GM23248 (cell line): ENCODE measurements at regions not wholly inside any gene's neighbourhood (a gene's known extent, or its start where the extent isn't known, plus 50 kb on each side); places are given as distances from the start of the nearest gene placed in this dataset.

ENCODE experiments used
- EZH2 ChIP-seq: fragments of 200-600 bp; sonication (generic); IDR thresholded peaks from 2 replicates; pipeline ENCODE4 v1.6.1; 2018; ENCODE audit warnings: antibody characterized with exemption, mild to moderate bottlenecking; ENCODE audit not compliant: insufficient read depth, poor library complexity, severe bottlenecking
- EZH2phosphoT487 ChIP-seq: fragments of 200-600 bp; sonication (generic); IDR thresholded peaks from 2 replicates; pipeline ENCODE4 v1.6.1; 2018; ENCODE audit warnings: antibody characterized with exemption, moderate library complexity, mild to moderate bottlenecking, low read depth; ENCODE audit not compliant: insufficient read depth

DNA sequence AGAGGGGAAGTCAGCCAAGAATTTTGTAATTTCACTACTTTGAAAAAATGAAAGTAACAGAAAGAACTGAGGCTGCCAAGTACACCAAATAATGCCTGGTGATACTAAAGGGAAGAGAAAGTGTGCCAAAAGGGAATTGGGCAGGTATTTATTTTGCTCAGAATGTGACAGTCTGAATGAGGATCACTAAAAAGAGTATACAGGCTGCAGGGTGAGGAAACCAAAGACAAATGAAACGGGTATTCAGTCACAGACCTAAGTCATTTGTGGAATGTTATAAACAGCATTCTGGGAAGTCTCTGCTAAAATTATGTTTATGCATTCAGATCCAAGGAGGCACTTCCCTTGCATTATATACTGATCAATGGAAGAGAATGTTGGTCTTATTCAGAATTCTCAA lies 418.6 kb upstream of the SLC39A10 start:
- TF ChIP-seq EZH2phosphoT487 (no peak), EZH2 (no peak)
